ENCODE measurements at regions not wholly inside any gene's neighbourhood (a gene's known extent, or its start where the extent isn't known, plus 50 kb on each side); places are given as distances from the start of the nearest gene placed in this dataset.

GRCh38 chr13:65133094-65133493 is 2097.0 kb downstream of the PCDH9 start:
- TF ChIP-seq CTCF (conservative IDR thresholded peaks at IDR 0.05; ENCODE audit: low read length) = no peak
- no peak for TF ChIP-seq EZH2phosphoT487 (IDR thresholded peaks at IDR 0.05; ENCODE audit: borderline replicate concordance)

All from Loucy (cell line).